ENCODE measurements at regions not wholly inside any gene's neighbourhood (a gene's known extent, or its start where the extent isn't known, plus 50 kb on each side); places are given as distances from the start of the nearest gene placed in this dataset.

- Histone ChIP-seq H3K4me3 (ENCODE audit: low read depth, low read length) (no peak overlapping the region), H3K9me3 (ENCODE audit: severe bottlenecking) (peaks cover 3% of the 10 kb centered on the region), H3K36me3 (no peaks in the 10 kb centered on the region), H3K27me3 (ENCODE audit: insufficient read depth, low read depth, severe bottlenecking) (no peaks in the 10 kb centered on the region), H3K27ac (no peak overlapping the region)
- TF ChIP-seq CTCF (IDR thresholded peaks at IDR 0.05; ENCODE audit: low read depth, low read length): no peak
- no peak for DNase-seq
These were observed 309.8 kb upstream of the HAND2 start for GRCh38 chr4:173839865-173840264.

GRCh38 chr4:173837517-173837916 is 307.5 kb upstream of the HAND2 start:
- no peak for DNase-seq
- Histone ChIP-seq H3K27me3 (ENCODE audit: insufficient read depth, low read depth, severe bottlenecking) (no peaks in the 10 kb centered on the region), H3K27ac (no peak overlapping the region), H3K36me3 (no peaks in the 10 kb centered on the region), H3K4me3 (ENCODE audit: low read depth, low read length) (no peak overlapping the region), H3K9me3 (ENCODE audit: severe bottlenecking) (peaks cover under 1% of the 10 kb centered on the region)
- no peak for TF ChIP-seq CTCF (IDR thresholded peaks at IDR 0.05; ENCODE audit: low read depth, low read length)

- TF ChIP-seq CTCF (IDR thresholded peaks at IDR 0.05; ENCODE audit: low read depth, low read length): no peak
- no peak for DNase-seq
These were observed 305.9 kb upstream of the HAND2 start for GRCh38 chr4:173835903-173836302.

GRCh38 chr4:173834151-173834550 is 304.1 kb upstream of the HAND2 start:
- Histone ChIP-seq H3K4me3 (ENCODE audit: low read depth, low read length) (no peak overlapping the region), H3K27me3 (ENCODE audit: insufficient read depth, low read depth, severe bottlenecking) (no peaks in the 10 kb centered on the region), H3K27ac (no peak overlapping the region), H3K36me3 (no peaks in the 10 kb centered on the region), H3K9me3 (ENCODE audit: severe bottlenecking) (no peaks in the 10 kb centered on the region)
- no peak for TF ChIP-seq CTCF (IDR thresholded peaks at IDR 0.05; ENCODE audit: low read depth, low read length)
- no peak for DNase-seq

More at GRCh38 chr4:173835903-173836302, 305.9 kb upstream of the HAND2 start:
- Histone ChIP-seq H3K27ac (no peak overlapping the region), H3K4me3 (ENCODE audit: low read depth, low read length) (no peak overlapping the region), H3K27me3 (ENCODE audit: insufficient read depth, low read depth, severe bottlenecking) (no peaks in the 10 kb centered on the region), H3K9me3 (ENCODE audit: severe bottlenecking) (no peaks in the 10 kb centered on the region), H3K36me3 (no peaks in the 10 kb centered on the region)

- Histone ChIP-seq H3K4me3 (ENCODE audit: low read depth, low read length) (no peak overlapping the region), H3K27ac (no peak overlapping the region), H3K27me3 (ENCODE audit: insufficient read depth, low read depth, severe bottlenecking) (no peaks in the 10 kb centered on the region), H3K36me3 (no peaks in the 10 kb centered on the region), H3K9me3 (ENCODE audit: severe bottlenecking) (no peaks in the 10 kb centered on the region)
- TF ChIP-seq CTCF (IDR thresholded peaks at IDR 0.05; ENCODE audit: low read depth, low read length): no peak
- DNase-seq: no peak
These were observed 299.5 kb upstream of the HAND2 start for GRCh38 chr4:173829565-173829964.

- Histone ChIP-seq H3K36me3 (no peaks in the 10 kb centered on the region), H3K27ac (no peak overlapping the region), H3K27me3 (ENCODE audit: insufficient read depth, low read depth, severe bottlenecking) (no peaks in the 10 kb centered on the region), H3K9me3 (ENCODE audit: severe bottlenecking) (no peaks in the 10 kb centered on the region), H3K4me3 (ENCODE audit: low read depth, low read length) (no peak overlapping the region)
- no peak for TF ChIP-seq CTCF (IDR thresholded peaks at IDR 0.05; ENCODE audit: low read depth, low read length)
- DNase-seq: no peak
These were observed 297.7 kb upstream of the HAND2 start for GRCh38 chr4:173827707-173828106.
